HL-60/S4 treated with retinoic acid at 250 ng/mL for 4 days and 3 days (cell line): ENCODE measurements at regions not wholly inside any gene's neighbourhood (a gene's known extent, or its start where the extent isn't known, plus 50 kb on each side); places are given as distances from the start of the nearest gene placed in this dataset.
"Not testable (repeated sequence)": the region's sequence is repeated elsewhere in the genome, so short reads cannot be mapped to it uniquely, and the experiment has no call there.

Experiments used
- in situ Hi-C: fragments of 300-500 bp; cut with MboI; formaldehyde crosslinking; loops from 2 replicates; pipeline ENCODE4 v1.7.0; 2022; ENCODE audit warnings: low sequenced_read_pairs

DNA sequence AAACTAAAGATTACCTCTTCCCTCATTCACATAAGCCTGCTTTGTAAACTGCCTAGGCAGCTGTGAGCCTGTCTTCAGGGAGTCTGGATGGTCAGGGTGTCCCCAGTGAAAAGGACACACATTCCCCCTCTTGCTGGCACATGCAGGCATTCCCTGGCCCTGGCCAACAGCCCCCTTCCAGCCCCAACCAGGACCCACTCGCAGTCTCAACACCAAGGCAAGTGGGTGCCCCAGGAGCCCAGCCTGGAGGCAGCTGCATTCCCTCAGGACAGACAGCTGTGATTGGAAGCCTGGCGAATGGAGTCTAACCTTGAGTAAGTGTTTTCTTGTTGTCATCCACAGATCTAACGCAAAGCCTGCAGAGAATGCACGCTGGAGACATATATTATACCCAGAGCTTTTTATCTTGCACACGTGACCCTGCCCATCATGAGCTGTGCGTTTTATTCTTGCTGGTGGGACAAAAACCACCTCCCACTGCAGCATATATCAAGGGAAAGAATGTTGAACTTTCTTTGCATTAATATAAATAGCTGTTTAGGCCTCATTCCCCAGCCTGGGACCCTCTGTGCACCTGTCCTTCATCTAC lies 95.0 kb upstream of the LHX1 start:
- in situ Hi-C loops, result no loop called here

GRCh38 chr17:36842963-36843558 lies 94.2 kb upstream of the LHX1 start:
- in situ Hi-C loops, result no loop called here

DNA sequence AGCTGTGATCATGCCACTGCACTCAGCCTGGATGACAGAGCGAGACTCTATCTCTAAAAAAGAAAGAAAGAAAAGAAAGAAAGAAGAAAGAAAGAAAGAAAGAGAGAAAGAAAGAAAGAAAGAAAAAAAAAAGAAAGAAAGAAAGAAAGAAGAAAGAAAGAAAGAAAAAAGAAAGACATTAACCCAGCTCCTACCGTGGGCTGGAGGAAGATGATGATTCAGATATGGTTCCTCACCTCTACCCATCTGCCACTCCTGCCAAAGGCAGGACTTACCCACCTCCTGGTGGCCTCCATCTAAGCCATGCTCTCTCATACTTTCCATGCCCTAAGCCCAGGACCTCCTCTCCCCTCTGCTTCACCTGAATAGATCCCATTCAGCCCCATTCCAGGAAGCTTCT lies 93.3 kb upstream of the LHX1 start:
- in situ Hi-C loops, result no loop called here

- in situ Hi-C loops, result no loop called here
Observed at GRCh38 chr17:36844601-36845000, 92.7 kb upstream of the LHX1 start.

DNA sequence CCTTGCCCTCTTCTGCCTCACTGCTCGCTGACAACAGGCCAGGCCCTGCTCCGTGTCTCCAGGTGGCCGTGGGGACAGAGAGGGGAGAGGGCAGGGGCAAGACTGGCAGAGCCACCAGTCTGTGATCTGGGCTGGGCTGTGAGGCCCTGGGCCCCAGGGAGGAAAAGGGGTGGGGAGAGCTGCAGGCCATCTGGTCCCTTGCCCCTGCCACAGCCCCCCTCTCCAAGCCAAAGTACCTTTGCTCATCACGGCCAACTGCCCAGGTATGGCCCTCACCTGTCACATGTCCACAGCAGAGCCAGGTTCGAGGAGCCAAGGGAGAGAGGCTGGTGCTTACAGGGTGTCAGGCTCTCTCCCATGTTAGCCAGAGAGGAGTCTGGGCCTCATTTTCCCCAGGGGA lies 91.4 kb upstream of the LHX1 start:
- in situ Hi-C loops, result no loop called here

DNA sequence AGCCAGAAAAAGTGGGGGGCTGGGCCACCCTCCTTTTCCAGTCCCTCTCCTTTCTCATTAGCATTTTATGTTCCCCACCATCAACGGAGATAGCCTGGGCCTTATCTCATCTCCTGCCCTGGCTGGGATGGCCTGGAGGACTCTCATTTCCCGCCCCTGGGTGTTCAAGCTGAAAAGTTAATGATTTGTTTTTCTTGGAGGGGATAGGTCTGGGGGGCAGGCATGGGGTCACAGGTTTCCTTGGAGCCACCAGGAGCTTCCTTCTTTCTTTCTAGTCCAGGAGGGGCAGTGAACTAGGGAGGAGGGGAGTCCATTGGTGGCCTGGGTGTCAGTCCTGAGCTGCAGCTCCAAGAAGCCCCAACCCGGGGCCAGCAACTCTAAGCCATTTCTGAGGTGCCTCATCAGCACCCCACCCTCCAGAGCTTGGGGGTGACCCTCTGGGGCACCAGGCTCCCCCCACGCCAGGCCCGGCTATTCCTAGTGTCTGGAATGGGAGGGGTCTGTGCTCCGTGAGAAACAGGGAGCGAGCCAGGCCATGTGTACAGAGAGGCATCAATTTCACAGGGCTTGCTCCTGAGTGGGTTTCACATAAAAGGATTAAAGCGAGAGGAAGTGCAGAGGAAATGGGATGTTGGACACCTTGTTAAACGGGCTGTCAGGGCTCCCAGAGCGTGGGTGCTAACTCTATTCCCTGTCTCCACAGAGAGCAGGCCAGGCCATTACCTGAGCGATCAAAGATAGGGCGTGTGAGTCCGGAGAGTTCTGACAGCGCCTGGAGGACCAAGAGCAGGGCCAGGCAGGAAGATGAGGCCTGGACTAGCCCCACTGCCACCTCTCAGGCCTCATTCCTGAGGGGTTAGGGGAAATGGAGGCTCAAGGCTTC lies 90.6 kb upstream of the LHX1 start:
- in situ Hi-C loops, result no loop called here

DNA sequence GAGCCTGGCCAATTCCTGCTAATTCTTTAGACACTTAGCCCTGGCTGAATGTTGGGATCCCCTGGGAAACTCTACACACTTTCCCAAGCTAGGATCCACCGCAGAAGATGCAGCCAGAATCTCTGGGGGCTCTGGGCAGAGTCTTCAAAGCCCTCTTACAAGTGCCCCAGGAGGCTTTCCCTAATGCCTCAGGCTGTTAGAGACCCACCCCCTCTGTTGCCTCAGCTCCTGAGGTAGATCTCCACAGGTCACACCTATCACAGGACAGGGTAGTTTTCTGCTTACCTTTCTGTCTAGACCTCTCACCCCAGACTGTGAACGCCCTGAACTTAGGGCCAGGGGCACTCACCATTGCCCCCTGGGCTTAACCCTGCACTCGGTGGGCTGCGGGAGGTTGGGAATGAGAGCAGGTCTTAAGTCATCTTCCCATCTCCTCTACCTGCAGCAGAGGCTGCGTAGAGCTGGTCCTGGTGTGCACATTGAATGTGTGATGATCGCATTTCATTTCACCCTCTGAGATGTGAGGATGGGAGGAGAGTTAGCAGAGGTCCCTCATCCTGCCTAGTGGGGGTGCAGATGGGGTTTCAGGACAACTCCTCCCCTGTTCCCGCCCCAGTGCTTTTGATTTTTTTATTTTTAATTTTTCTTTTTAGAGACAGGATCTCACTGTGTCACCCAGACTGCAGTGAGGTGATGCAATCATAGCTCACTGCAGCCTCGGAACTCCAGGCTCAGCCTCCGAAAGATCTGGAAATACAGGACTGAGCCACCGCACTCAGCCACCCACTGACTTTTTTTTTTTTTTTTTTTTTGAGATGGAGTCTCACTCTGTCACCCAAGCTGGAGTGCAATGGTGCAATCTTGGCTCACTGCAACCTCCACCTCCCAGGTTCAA lies 89.0 kb upstream of the LHX1 start:
- in situ Hi-C loops, result no loop called here

GRCh38 chr17:36849020-36849419 lies 88.3 kb upstream of the LHX1 start:
- in situ Hi-C loops, result not testable (repeated sequence)

- in situ Hi-C loops, result no loop called here
Observed at GRCh38 chr17:36849871-36850348, 87.4 kb upstream of the LHX1 start.

GRCh38 chr17:36850790-36851189 lies 86.5 kb upstream of the LHX1 start:
- in situ Hi-C loops, result no loop called here

- in situ Hi-C loops, result no loop called here
Observed at GRCh38 chr17:36851250-36851649, 86.0 kb upstream of the LHX1 start.

- in situ Hi-C loops, result not testable (repeated sequence)
Observed at GRCh38 chr17:36852478-36852877, 84.8 kb upstream of the LHX1 start.

DNA sequence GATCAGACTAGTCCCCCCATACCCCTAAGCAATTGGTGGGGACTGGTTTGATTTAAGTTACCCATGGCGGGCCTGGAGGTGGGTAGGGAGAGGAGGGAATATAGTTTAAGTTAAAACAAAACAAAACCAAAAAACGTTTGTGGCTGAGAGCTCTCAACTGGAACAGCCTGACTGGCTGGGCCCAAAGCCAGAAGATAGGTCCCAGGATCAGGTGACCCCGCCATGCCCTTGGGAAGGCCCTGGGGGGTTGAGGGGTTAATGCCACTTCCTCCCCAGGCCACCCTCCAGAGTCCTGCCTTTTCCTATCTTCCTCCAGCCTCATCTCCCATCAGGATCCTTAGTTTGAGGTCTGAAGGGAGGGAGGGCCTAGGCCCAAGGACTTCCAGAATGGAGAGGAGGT lies 82.3 kb upstream of the LHX1 start:
- in situ Hi-C loops, result no loop called here

GRCh38 chr17:36855459-36855858 lies 81.8 kb upstream of the LHX1 start:
- in situ Hi-C loops, result no loop called here

GRCh38 chr17:36856222-36856621 lies 81.1 kb upstream of the LHX1 start:
- in situ Hi-C loops, result no loop called here

GRCh38 chr17:36856903-36857381 lies 80.3 kb upstream of the LHX1 start:
- in situ Hi-C loops, result no loop called here

DNA sequence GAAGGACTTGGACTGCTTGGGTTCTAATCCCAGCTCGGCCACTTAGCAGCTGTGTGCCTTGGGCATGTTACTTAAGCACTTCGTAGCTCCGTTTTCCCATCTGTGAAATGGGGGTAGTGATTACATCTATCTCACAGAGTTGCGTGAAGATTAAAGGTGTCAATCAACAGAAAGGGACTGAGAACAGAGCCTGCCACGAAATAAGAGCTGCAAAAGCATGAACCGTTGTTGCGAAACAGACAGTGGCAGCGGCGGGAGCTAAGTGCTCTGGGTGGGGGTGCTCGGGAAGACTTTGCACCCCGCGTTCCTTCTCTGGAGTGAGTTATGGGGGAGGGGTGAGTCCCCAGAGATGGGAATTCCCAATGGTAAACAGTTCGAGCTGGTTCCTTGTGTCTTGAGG lies 79.6 kb upstream of the LHX1 start:
- in situ Hi-C loops, result no loop called here

DNA sequence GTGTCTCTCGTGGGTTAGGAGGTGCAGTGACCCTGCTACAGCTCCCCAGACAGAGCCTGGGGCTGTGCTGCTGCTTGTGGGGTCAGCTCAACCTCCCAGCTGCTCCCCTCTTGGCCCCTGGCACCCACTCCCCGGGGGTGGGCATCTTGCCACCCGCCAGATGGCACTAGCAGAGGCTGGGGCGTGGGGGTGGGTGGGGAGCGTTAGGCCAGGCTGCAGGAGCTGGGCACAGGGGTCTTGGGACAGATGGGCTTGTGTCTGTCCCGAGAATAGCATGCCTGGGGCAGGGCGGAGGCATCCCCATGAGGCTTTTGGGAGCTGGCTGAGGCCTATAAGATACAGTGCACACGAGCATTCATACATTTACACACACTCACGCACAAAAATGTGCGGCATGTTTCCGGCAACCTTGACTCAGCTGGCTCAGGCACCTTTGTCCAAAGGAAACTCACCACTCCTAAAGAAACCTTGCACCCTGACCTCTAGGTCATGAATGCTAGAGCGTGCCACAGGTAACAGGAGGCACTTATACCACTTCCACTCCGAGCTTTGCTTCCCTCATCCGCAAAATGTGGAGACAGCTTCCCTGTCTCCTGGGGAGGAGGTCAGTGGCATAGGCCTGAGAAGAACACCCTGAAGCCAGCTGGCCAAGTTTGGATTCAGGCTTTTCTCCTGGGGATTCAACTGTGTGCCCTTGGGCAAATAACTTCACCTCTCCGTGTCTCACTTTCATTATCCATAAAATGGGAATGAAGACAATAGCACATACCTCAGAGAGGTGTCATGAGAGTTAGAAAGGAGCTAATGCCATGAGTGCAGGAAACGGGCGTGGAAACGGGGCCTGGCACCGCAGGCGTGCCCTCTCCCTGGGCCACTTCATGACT lies 78.9 kb upstream of the LHX1 start:
- in situ Hi-C loops, result no loop called here

DNA sequence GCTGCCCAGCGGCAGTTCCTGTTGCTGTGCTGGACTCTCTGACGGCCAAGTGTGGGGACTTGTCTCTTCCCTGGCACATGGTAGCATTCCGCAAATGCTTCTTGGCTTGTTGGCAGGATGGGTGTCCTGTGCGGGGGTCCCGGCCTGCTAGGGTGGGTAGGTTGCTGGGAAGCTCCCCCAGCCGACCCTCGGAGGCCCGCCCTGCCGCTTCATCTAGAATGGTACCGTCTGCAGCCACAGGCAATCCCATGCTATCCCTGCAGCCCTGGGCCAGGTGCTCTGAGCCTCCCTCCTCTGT lies 78.3 kb upstream of the LHX1 start:
- in situ Hi-C loops, result no loop called here

DNA sequence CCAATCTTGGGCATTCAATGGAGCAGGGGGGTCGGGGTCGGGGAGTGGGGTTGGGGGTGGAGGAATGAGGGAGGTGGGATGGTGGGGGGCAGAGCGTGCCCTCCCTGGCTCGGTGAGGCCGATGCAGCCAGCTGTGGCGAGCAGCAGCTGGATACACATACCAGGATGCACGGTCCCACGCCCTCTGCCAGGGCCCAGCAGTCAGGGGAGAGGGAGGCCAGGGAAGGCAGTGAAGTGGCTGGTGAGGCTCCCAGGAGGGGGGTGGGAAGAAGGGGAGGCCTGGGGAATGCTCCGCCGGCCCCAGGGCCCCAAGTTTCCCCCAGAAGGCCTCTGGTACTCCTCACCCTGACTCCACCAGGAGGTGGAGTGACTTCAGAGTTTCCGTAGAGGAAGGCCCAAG lies 77.6 kb upstream of the LHX1 start:
- in situ Hi-C loops, result no loop called here
